GM12891 (cell line): ENCODE measurements at regions not wholly inside any gene's neighbourhood (a gene's known extent, or its start where the extent isn't known, plus 50 kb on each side); places are given as distances from the start of the nearest gene placed in this dataset.

Experiments
- POLR2AphosphoS5 ChIP-seq: IDR thresholded peaks from 2 replicates; pipeline ENCODE4 v1.6.1; 2011; ENCODE audit warnings: low read depth, low read length, control low read depth
- SPI1 ChIP-seq: IDR thresholded peaks from 2 replicates; pipeline ENCODE4 v1.6.1; 2011; ENCODE audit warnings: low read depth, low read length, control low read depth

- TF ChIP-seq POLR2AphosphoS5, result no peak
- no peak for TF ChIP-seq SPI1
These were observed 341.1 kb downstream of the SI start for GRCh38 chr3:164737174-164737573.
